VCaP (cell line): ENCODE measurements at regions not wholly inside any gene's neighbourhood (a gene's known extent, or its start where the extent isn't known, plus 50 kb on each side); places are given as distances from the start of the nearest gene placed in this dataset.

Experiments
- H3K27ac ChIP-seq: fragments of 450-650 bp; 2 replicates; pipeline ENCODE4 v1.5.1; 2017
- CTCF ChIP-seq: fragments of 450-650 bp; conservative IDR thresholded peaks from 2 replicates; pipeline ENCODE4 v1.5.1; 2017; ENCODE audit warnings: mild to moderate bottlenecking, moderate library complexity

- no peak overlapping the region for H3K27ac ChIP-seq
- TF ChIP-seq CTCF: no peak
Measured at GRCh38 chr13:103908274-103908673, 842.1 kb upstream of the SLC10A2 start.

DNA sequence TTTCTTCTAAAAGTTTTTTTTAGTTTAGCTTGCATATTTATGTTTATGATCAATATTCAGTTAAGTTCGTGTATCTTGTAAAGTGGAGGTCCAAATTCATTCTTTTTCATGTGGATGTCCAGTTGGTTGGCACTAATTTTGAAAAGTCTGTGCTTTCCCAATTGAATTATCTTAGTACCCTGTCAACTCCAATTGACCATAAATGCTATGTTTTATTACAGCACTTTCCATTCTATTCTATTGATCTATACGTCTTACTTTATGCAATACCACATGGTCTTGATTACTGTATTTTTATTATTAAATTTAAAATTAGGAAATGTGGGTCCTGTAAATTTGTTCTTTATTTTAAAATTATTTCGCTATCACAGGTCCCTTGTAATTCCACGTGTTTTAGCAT, 837.6 kb upstream of the SLC10A2 start:
- H3K27ac ChIP-seq: no peak overlapping the region
- no peak for TF ChIP-seq CTCF

DNA sequence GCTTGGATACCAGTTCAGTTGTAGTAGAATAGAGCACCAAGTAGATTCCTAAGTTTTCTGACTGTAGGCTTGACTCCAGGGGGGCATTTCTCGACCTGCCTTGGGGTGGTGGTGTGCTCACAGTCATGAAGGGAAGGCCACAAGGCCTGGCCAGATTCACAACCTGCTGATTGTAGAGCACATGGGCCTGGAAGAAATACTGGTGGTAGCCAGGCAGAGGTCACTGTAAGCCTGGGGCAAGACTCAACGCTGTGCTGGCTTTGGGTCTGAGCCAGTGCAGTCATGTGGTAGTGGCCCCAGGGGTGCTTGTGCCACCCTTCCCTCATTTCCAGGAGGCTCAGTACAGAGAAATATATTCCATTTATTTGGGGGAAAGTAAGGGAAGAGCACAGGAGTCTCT, 832.3 kb upstream of the SLC10A2 start:
- no peak overlapping the region for H3K27ac ChIP-seq
- TF ChIP-seq CTCF: no peak

GRCh38 chr13:103895835-103896531, 829.8 kb upstream of the SLC10A2 start:
- no peak for TF ChIP-seq CTCF
- no peak overlapping the region; the same call in 1 of the 2 replicates for H3K27ac ChIP-seq

- H3K27ac ChIP-seq: no peak overlapping the region
- no peak for TF ChIP-seq CTCF
Measured at GRCh38 chr13:103894626-103895025, 828.4 kb upstream of the SLC10A2 start.

GRCh38 chr13:103884101-103884723, 818.0 kb upstream of the SLC10A2 start:
- TF ChIP-seq CTCF: no peak
- peak overlapping the region; percentile 83 for H3K27ac ChIP-seq

GRCh38 chr13:103883698-103884097, 817.5 kb upstream of the SLC10A2 start:
- TF ChIP-seq CTCF: no peak

More at GRCh38 chr13:103883698-103884097, 817.5 kb upstream of the SLC10A2 start:
- peak overlapping the region; percentile 83 for H3K27ac ChIP-seq
